H9 (cell line): ENCODE measurements at regions not wholly inside any gene's neighbourhood (a gene's known extent, or its start where the extent isn't known, plus 50 kb on each side); places are given as distances from the start of the nearest gene placed in this dataset.

Experiments
- DNase-seq: peaks from one replicate; pipeline ENCODE4 v3.0.0-alpha.2; 2017
- H2AFZ ChIP-seq: one replicate; pipeline ENCODE4 v1.6.1; 2013; ENCODE audit warnings: mild to moderate bottlenecking, low read length, control low read depth, moderate library complexity
- H2AK5ac ChIP-seq: 2 replicates; pipeline ENCODE4 v1.6.1; 2013; ENCODE audit warnings: low read length, control low read depth, mixed read lengths; ENCODE audit not compliant: insufficient read length
- H2BK120ac ChIP-seq: one replicate; pipeline ENCODE4 v1.6.1; 2013; ENCODE audit warnings: low read depth, mild to moderate bottlenecking, low read length, control low read depth, inconsistent platforms; ENCODE audit not compliant: poor library complexity, severe bottlenecking
- H2BK12ac ChIP-seq: 2 replicates; pipeline ENCODE4 v1.6.1; 2013; ENCODE audit warnings: low read length, control low read depth, mixed read lengths, low read depth; ENCODE audit not compliant: insufficient read length
- H2BK15ac ChIP-seq: 2 replicates; pipeline ENCODE4 v1.6.1; 2013; ENCODE audit warnings: low read depth, low read length, control low read depth
- H2BK20ac ChIP-seq: one replicate; pipeline ENCODE4 v1.6.1; 2013; ENCODE audit warnings: low read depth, mild to moderate bottlenecking, low read length, control low read depth, inconsistent platforms; ENCODE audit not compliant: poor library complexity, severe bottlenecking
- H2BK5ac ChIP-seq: 2 replicates; pipeline ENCODE4 v1.6.1; 2013; ENCODE audit warnings: low read length, control low read depth, mixed read lengths; ENCODE audit not compliant: insufficient read length
- H3K14ac ChIP-seq: 2 replicates; pipeline ENCODE4 v1.6.1; 2013; ENCODE audit warnings: low read length, control low read depth; ENCODE audit not compliant: insufficient read depth
- H3K18ac ChIP-seq: 2 replicates; pipeline ENCODE4 v1.6.1; 2013; ENCODE audit warnings: low read depth, mild to moderate bottlenecking, mixed read lengths, low read length, control low read depth; ENCODE audit not compliant: insufficient read length
- H3K23ac ChIP-seq: 2 replicates; pipeline ENCODE4 v1.6.1; 2013; ENCODE audit warnings: low read length, control low read depth, mixed read lengths, low read depth; ENCODE audit not compliant: insufficient read length
- H3K23me2 ChIP-seq: 2 replicates; pipeline ENCODE4 v1.6.1; 2013; ENCODE audit warnings: low read depth, mild to moderate bottlenecking, mixed read lengths, low read length, control low read depth; ENCODE audit not compliant: insufficient read length, poor library complexity, severe bottlenecking
- H3K27ac ChIP-seq: 2 replicates; pipeline ENCODE4 v1.5.1; 2013; ENCODE audit warnings: low read length, control low read depth, mixed read lengths, low read depth; ENCODE audit not compliant: insufficient read length
- H3K27me3 ChIP-seq: 2 replicates; pipeline ENCODE4 v1.6.1; 2013; ENCODE audit warnings: low read length, control low read depth, inconsistent platforms; ENCODE audit not compliant: insufficient read depth
- H3K4ac ChIP-seq: 2 replicates; pipeline ENCODE4 v1.6.1; 2013; ENCODE audit warnings: low read depth, mild to moderate bottlenecking, control low read depth, inconsistent platforms, low read length, moderate library complexity
- H3K4me1 ChIP-seq: 2 replicates; pipeline ENCODE4 v1.6.1; 2013; ENCODE audit warnings: low read length, control low read depth, inconsistent platforms; ENCODE audit not compliant: insufficient read depth
- H3K4me2 ChIP-seq: 2 replicates; pipeline ENCODE4 v1.6.1; 2013; ENCODE audit warnings: low read length, control low read depth, mixed read lengths; ENCODE audit not compliant: insufficient read length, insufficient read depth
- H3K56ac ChIP-seq: 2 replicates; pipeline ENCODE4 v1.6.1; 2013; ENCODE audit warnings: low read depth, mild to moderate bottlenecking, mixed read lengths, low read length, control low read depth; ENCODE audit not compliant: insufficient read length
- H3K79me1 ChIP-seq: 2 replicates; pipeline ENCODE4 v1.6.1; 2013; ENCODE audit warnings: low read depth, mild to moderate bottlenecking, moderate library complexity, low read length, control low read depth, inconsistent platforms; ENCODE audit not compliant: insufficient read depth, poor library complexity, severe bottlenecking
- H3K79me2 ChIP-seq: 2 replicates; pipeline ENCODE4 v1.6.1; 2013; ENCODE audit warnings: low read length, control low read depth, inconsistent platforms; ENCODE audit not compliant: insufficient read depth
- H3K9ac ChIP-seq: 2 replicates; pipeline ENCODE4 v1.6.1; 2013; ENCODE audit warnings: low read length, control low read depth, mixed read lengths; ENCODE audit not compliant: insufficient read length; ENCODE audit errors: extremely low read depth
- H3K9me3 ChIP-seq: one replicate; pipeline ENCODE4 v1.6.1; 2013; ENCODE audit warnings: low read depth, low read length, inconsistent platforms; ENCODE audit not compliant: control insufficient read depth
- H3T11ph ChIP-seq: one replicate; pipeline ENCODE4 v1.6.1; 2013; ENCODE audit warnings: mild to moderate bottlenecking, low read length, control low read depth, inconsistent platforms
- H4K20me1 ChIP-seq: one replicate; pipeline ENCODE4 v1.6.1; 2013; ENCODE audit not compliant: control insufficient read depth, insufficient read length, insufficient read depth
- H4K5ac ChIP-seq: 2 replicates; pipeline ENCODE4 v1.6.1; 2013; ENCODE audit warnings: low read depth, mild to moderate bottlenecking, mixed read lengths, low read length, control low read depth; ENCODE audit not compliant: insufficient read length
- H4K8ac ChIP-seq: replicated peaks from 2 replicates; pipeline ENCODE4 v1.6.1; 2013; ENCODE audit warnings: low read length, control low read depth, mixed read lengths, low read depth; ENCODE audit not compliant: insufficient read length
- H4K91ac ChIP-seq: 2 replicates; pipeline ENCODE4 v1.6.1; 2013; ENCODE audit warnings: low read depth, mild to moderate bottlenecking, moderate library complexity, mixed read lengths, low read length, control low read depth; ENCODE audit not compliant: insufficient read length
- H3K27ac Mint-ChIP-seq, 3 experiments: 2 replicates in 2 of 3; 3 replicates in 1 of 3; pipeline ENCODE4 v1.8.0; 2020 to 2021; ENCODE audit warnings: mixed read lengths in 3 of 3, mild to moderate bottlenecking in 1 of 3, moderate library complexity in 1 of 3
- H3K27me3 Mint-ChIP-seq: 2 replicates; pipeline ENCODE4 v1.8.0; 2021; ENCODE audit warnings: low read depth, mild to moderate bottlenecking, moderate library complexity, mixed read lengths
- H3K36me3 Mint-ChIP-seq, 3 experiments: 2 replicates in 2 of 3; 3 replicates in 1 of 3; pipeline ENCODE4 v1.8.0; 2020 to 2021; ENCODE audit warnings: low read depth in 3 of 3, mixed read lengths in 3 of 3; ENCODE audit not compliant: insufficient read depth in 1 of 3
- H3K4me1 Mint-ChIP-seq, 2 experiments: 2 replicates each; pipeline ENCODE4 v1.8.0; 2020; ENCODE audit warnings: mixed read lengths in 2 of 2
- H3K4me3 Mint-ChIP-seq, 2 experiments: 2 replicates in 1 of 2; 3 replicates in 1 of 2; pipeline ENCODE4 v1.8.0; 2020 to 2021; ENCODE audit warnings: mild to moderate bottlenecking in 2 of 2, mixed read lengths in 2 of 2, moderate library complexity in 1 of 2
- H3K9me3 Mint-ChIP-seq, 2 experiments: 2 replicates in 1 of 2; 3 replicates in 1 of 2; pipeline ENCODE4 v1.8.0; 2020; ENCODE audit warnings: mild to moderate bottlenecking in 2 of 2, mixed read lengths in 2 of 2, moderate library complexity in 1 of 2
- WGBS: extraction: QIAGEN DNeasy Blood & Tissue Kit; methylation state at CpG from one replicate; pipeline ENCODE4 v1.1.7; 2013; ENCODE audit warnings: missing lambda C conversion rate, low lambda C conversion rate, mixed read lengths; ENCODE audit not compliant: insufficient read length; ENCODE audit errors: extremely low coverage; 5-methylcytosine and 5-hydroxymethylcytosine counted together
- TF ChIP-seq, protein P1 (sequence below): fragments of 200-600 bp; sonication (generic); conservative IDR thresholded peaks from 3 replicates; pipeline ENCODE4 v1.8.0; 2021; ENCODE audit warnings: antibody characterized with exemption, mild to moderate bottlenecking

DNA sequence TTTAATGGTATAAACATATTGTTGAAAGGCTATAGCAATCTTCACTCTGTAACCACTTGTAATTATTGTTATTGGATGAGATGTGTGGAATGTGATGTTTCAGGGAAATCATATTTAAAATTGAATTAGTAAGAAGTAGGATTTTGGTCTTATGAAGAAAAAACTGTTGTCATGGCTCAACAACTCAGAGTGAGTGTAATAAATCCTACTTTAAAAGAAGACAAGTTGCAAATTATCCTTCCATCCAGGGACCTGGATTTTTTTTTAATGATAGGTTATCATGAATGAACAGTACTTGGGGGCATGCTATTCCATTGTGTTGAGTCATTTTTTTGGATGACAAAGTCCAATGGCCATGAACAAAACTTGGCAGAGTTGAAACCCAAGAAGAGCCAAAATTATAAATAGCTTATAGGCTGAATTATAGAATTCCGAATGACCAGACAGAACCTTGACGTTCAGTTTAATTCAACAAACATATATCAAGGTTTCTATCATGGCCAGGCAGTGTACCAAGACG lies 625.5 kb upstream of the ZNF717 start:
- H3K4me1 ChIP-seq: no peaks in the 10 kb centered on the region
- no peak overlapping the region for H3T11ph ChIP-seq
- H4K8ac ChIP-seq: no peak overlapping the region
- no peak overlapping the region for H2BK120ac ChIP-seq
- no peak overlapping the region for H2BK12ac ChIP-seq
- H3K56ac ChIP-seq: no peak overlapping the region
- Mint-ChIP-seq H3K27me3 (no peaks in the 10 kb centered on the region), H3K27ac (no peak overlapping the region), H3K4me3 (no peak overlapping the region), H3K4me1 (no peaks in the 10 kb centered on the region), H3K9me3 (peaks cover 0 to 11% of the 10 kb centered on the region in 2 experiments; a peak in 4 of 5 replicates), H3K36me3 (peaks cover 3 to 17% (median 6%) of the 10 kb centered on the region in 3 experiments; a peak in 5 of 7 replicates)
- H4K5ac ChIP-seq: no peak overlapping the region
- TF ChIP-seq, protein P1, sequence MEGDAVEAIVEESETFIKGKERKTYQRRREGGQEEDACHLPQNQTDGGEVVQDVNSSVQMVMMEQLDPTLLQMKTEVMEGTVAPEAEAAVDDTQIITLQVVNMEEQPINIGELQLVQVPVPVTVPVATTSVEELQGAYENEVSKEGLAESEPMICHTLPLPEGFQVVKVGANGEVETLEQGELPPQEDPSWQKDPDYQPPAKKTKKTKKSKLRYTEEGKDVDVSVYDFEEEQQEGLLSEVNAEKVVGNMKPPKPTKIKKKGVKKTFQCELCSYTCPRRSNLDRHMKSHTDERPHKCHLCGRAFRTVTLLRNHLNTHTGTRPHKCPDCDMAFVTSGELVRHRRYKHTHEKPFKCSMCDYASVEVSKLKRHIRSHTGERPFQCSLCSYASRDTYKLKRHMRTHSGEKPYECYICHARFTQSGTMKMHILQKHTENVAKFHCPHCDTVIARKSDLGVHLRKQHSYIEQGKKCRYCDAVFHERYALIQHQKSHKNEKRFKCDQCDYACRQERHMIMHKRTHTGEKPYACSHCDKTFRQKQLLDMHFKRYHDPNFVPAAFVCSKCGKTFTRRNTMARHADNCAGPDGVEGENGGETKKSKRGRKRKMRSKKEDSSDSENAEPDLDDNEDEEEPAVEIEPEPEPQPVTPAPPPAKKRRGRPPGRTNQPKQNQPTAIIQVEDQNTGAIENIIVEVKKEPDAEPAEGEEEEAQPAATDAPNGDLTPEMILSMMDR: no peak
- WGBS: no CpG with 5 or more reads among the region's 3 CpGs
- H3K4ac ChIP-seq: no peak overlapping the region
- no peaks in the 10 kb centered on the region for H3K79me1 ChIP-seq
- H2BK5ac ChIP-seq: no peak overlapping the region
- H3K9me3 ChIP-seq: no peaks in the 10 kb centered on the region
- H3K23ac ChIP-seq: no peak overlapping the region
- H2BK20ac ChIP-seq: no peak overlapping the region
- H3K14ac ChIP-seq: no peak overlapping the region
- no peak overlapping the region for H4K91ac ChIP-seq
- H3K18ac ChIP-seq: no peak overlapping the region
- no peaks in the 10 kb centered on the region for H4K20me1 ChIP-seq
- H2BK15ac ChIP-seq: no peak overlapping the region
- H3K79me2 ChIP-seq: no peaks in the 10 kb centered on the region
- no peak for DNase-seq
- H3K23me2 ChIP-seq: no peaks in the 10 kb centered on the region
- no peak overlapping the region for H3K9ac ChIP-seq
- no peak overlapping the region for H2AK5ac ChIP-seq
- no peak overlapping the region for H3K27ac ChIP-seq
- no peaks in the 10 kb centered on the region for H3K27me3 ChIP-seq
- H2AFZ ChIP-seq: no peak overlapping the region
- H3K4me2 ChIP-seq: no peak overlapping the region
